Right atrium auricular region (tissue), 2 donors: ENCODE measurements at regions not wholly inside any gene's neighbourhood (a gene's known extent, or its start where the extent isn't known, plus 50 kb on each side); places are given as distances from the start of the nearest gene placed in this dataset.

Source experiments
- DNase-seq: peaks from one replicate; pipeline ENCODE4 v3.0.0-alpha.2; 2019; ENCODE audit warnings: low spot score
- H3K27ac ChIP-seq, 2 donors: fragments of 200-600 bp; sonication (generic); 1 replicate in 1 of 2; 2 replicates in 1 of 2; pipeline ENCODE4 v1.5.1; 2016 to 2019
- H3K27me3 ChIP-seq, 2 donors: fragments of 200-600 bp; sonication (generic); one replicate each; pipeline versions ENCODE4 v1.5.1 to v1.6.0; 2017 to 2019
- H3K36me3 ChIP-seq: fragments of 200-600 bp; sonication (generic); one replicate; pipeline ENCODE4 v1.5.1; 2016
- H3K4me1 ChIP-seq, 2 donors: fragments of 200-600 bp; sonication (generic); one replicate each; pipeline versions ENCODE4 v1.5.1 to v1.6.0; 2017 to 2019
- H3K4me3 ChIP-seq, 2 donors: fragments of 200-600 bp; sonication (generic); 1 replicate in 1 of 2; 2 replicates in 1 of 2; pipeline ENCODE4 v1.5.1; 2017 to 2019; ENCODE audit warnings: mild to moderate bottlenecking in 1 of 2, moderate library complexity in 1 of 2
- H3K9me3 ChIP-seq, 2 donors: fragments of 200-600 bp; sonication (generic); one replicate each; pipeline ENCODE4 v1.5.1; 2019
- TF ChIP-seq, protein P1 (sequence below), 2 donors: fragments of 200-600 bp; sonication (generic); IDR thresholded peaks; one replicate each; pipeline ENCODE4 v1.5.1; 2019; ENCODE audit warnings: antibody characterized with exemption in 2 of 2

DNA sequence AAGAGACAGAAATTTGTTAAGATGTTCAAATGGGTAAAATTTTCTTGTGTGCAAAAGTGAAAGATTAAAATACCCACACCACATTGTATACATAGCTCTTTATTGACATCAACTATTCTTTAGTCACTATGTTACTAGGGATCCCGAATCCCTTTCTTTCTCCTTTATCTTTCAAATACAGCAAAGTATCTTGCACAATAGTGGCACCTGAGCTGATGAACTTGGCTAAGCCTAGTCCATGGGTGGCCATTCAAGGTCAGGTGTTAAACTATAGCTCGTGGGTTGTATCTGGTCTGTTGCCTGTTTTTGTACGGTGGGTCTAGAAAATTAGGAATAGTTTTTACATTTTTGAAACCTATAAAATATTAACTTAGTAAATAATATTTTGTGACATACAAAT, 210.9 kb downstream of the SLITRK6 start:
- TF ChIP-seq, protein P1, sequence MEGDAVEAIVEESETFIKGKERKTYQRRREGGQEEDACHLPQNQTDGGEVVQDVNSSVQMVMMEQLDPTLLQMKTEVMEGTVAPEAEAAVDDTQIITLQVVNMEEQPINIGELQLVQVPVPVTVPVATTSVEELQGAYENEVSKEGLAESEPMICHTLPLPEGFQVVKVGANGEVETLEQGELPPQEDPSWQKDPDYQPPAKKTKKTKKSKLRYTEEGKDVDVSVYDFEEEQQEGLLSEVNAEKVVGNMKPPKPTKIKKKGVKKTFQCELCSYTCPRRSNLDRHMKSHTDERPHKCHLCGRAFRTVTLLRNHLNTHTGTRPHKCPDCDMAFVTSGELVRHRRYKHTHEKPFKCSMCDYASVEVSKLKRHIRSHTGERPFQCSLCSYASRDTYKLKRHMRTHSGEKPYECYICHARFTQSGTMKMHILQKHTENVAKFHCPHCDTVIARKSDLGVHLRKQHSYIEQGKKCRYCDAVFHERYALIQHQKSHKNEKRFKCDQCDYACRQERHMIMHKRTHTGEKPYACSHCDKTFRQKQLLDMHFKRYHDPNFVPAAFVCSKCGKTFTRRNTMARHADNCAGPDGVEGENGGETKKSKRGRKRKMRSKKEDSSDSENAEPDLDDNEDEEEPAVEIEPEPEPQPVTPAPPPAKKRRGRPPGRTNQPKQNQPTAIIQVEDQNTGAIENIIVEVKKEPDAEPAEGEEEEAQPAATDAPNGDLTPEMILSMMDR (IDR thresholded peaks at IDR 0.05), result no peak
- H3K27ac ChIP-seq, result no peak overlapping the region
- H3K4me3 ChIP-seq, result no peak overlapping the region
- H3K4me1 ChIP-seq, result no peaks in the 10 kb centered on the region
- peaks cover 0 to 4% of the 10 kb centered on the region in 2 donors for H3K9me3 ChIP-seq
- H3K36me3 ChIP-seq, result no peaks in the 10 kb centered on the region
- H3K27me3 ChIP-seq, result no peaks in the 10 kb centered on the region
- no peak for DNase-seq

DNA sequence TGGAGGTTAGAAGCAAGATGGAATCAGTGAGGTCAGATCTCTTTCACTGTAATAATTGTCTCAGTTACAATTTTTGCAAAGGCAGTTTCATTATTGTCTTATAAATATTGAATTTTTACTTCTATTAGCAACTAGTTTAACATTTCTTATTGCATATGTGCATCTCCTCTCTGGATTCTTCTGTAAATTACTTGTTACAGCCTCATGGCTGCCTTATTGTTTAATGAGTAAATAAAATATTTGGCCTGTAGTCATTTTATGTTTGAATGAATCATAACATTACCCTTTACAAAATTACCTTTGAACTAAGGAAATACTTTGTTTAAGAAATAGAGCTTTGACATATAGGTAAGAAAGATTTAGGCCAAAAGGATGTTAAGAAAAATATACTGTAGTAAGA, 212.4 kb downstream of the SLITRK6 start:
- TF ChIP-seq, protein P1 (IDR thresholded peaks at IDR 0.05), result no peak
- H3K9me3 ChIP-seq, result peaks cover 0 to 4% of the 10 kb centered on the region in 2 donors
- H3K4me1 ChIP-seq, result no peaks in the 10 kb centered on the region
- H3K4me3 ChIP-seq, result no peak overlapping the region
- H3K27me3 ChIP-seq, result no peaks in the 10 kb centered on the region
- no peak overlapping the region for H3K27ac ChIP-seq
- no peaks in the 10 kb centered on the region for H3K36me3 ChIP-seq
- no peak for DNase-seq

DNA sequence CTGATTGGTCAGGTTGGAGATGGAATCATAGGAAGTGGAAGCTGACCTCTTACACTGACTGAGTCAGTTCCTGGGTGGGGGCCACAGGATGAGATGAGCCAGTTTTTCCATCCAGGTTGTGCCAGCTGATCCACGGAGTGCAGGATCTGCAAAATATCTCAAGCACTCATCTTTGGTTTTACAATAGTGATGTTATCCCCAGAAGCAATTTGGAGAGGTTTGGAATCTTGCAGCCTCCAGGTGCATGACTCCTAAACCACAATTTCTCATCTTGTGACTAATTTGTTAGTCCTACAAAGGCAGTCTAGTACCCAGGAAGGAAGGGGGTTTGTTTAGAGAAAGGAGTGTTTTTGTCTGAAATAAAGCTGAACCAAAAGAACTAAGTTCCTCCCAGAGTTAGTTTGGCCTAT, 212.8 kb downstream of the SLITRK6 start:
- H3K9me3 ChIP-seq, result peaks cover 0 to 4% of the 10 kb centered on the region in 2 donors
- no peak for DNase-seq
- no peaks in the 10 kb centered on the region for H3K36me3 ChIP-seq
- TF ChIP-seq, protein P1 (IDR thresholded peaks at IDR 0.05), result no peak
- no peaks in the 10 kb centered on the region for H3K27me3 ChIP-seq
- H3K4me3 ChIP-seq, result no peak overlapping the region
- H3K4me1 ChIP-seq, result no peaks in the 10 kb centered on the region
- no peak overlapping the region for H3K27ac ChIP-seq

DNA sequence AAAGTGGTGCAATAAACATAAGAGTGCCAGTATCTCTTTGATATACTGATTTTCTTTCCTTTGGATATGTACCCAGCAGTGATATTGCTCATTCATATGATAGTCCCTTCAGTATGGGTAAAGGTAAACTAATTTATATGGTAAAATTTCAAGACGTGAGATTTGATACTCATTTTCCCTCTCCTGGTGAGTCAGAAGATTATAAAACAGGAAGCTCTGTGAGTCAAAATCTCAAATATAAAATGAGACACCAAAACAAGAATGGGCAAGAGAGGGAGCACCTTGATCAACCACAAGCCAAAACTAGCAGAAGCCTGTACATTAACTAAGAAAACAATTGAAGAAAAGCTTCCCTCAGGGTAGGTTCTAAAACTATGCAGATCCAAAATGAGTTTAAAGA, 216.3 kb downstream of the SLITRK6 start:
- DNase-seq, result no peak
- Histone ChIP-seq H3K27ac (no peak overlapping the region), H3K4me3 (no peak overlapping the region), H3K27me3 (no peaks in the 10 kb centered on the region), H3K9me3 (peaks cover 0 to 4% of the 10 kb centered on the region in 2 donors), H3K36me3 (no peaks in the 10 kb centered on the region), H3K4me1 (no peaks in the 10 kb centered on the region)
- TF ChIP-seq, protein P1 (IDR thresholded peaks at IDR 0.05), result no peak

DNA sequence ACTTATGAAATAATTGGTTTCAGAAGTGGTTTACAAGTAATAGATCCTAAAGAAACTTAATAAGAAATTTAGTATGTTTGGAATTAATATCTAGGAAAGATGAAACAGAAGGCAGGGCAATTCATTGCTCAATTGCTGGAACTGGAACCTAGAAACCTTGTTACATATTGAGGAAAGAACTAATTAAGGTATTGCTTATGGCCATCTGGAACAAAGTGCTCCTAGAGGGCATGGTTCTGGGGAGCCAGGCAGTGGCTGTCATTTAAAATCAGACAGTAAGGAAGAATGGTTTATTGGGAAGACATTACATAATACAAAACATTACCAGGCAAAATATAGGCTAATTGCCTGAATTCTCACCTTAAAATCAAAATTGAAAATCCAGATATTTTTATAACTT, 224.1 kb downstream of the SLITRK6 start:
- no peaks in the 10 kb centered on the region for H3K27me3 ChIP-seq
- TF ChIP-seq, protein P1 (IDR thresholded peaks at IDR 0.05), result no peak

DNA sequence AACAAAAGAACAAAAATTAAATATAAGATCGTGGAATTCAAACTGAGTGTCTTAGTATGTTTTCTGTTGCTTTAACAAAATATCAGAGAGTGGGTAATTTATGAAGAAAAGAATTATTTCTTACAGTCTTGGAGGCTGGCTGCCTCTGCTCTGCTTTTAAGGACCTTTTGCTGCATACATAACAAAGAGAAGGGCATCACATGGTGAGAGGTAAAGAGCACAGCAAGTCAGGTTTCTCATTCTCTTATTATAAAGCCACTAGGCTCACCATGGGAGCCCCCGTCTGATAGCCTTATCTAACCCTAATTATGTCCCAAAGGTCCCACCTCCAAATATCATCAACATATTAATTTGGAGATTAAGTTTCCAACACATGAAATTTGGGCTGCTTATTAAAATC, 231.3 kb downstream of the SLITRK6 start:
- no peak overlapping the region for H3K4me3 ChIP-seq
- H3K9me3 ChIP-seq, result no peaks in the 10 kb centered on the region
- no peak overlapping the region for H3K27ac ChIP-seq
- TF ChIP-seq, protein P1 (IDR thresholded peaks at IDR 0.05), result no peak
- H3K27me3 ChIP-seq, result no peaks in the 10 kb centered on the region
- H3K4me1 ChIP-seq, result no peaks in the 10 kb centered on the region
- no peaks in the 10 kb centered on the region for H3K36me3 ChIP-seq
- no peak for DNase-seq

More for the DNA sequence above, 224.1 kb downstream of the SLITRK6 start:
- H3K36me3 ChIP-seq, result no peaks in the 10 kb centered on the region
- H3K27ac ChIP-seq, result no peak overlapping the region
- no peak overlapping the region for H3K4me3 ChIP-seq
- DNase-seq, result no peak
- no peaks in the 10 kb centered on the region for H3K4me1 ChIP-seq
- H3K9me3 ChIP-seq, result no peaks in the 10 kb centered on the region
